ENCODE measurements at regions not wholly inside any gene's neighbourhood (a gene's known extent, or its start where the extent isn't known, plus 50 kb on each side); places are given as distances from the start of the nearest gene placed in this dataset.

DNA sequence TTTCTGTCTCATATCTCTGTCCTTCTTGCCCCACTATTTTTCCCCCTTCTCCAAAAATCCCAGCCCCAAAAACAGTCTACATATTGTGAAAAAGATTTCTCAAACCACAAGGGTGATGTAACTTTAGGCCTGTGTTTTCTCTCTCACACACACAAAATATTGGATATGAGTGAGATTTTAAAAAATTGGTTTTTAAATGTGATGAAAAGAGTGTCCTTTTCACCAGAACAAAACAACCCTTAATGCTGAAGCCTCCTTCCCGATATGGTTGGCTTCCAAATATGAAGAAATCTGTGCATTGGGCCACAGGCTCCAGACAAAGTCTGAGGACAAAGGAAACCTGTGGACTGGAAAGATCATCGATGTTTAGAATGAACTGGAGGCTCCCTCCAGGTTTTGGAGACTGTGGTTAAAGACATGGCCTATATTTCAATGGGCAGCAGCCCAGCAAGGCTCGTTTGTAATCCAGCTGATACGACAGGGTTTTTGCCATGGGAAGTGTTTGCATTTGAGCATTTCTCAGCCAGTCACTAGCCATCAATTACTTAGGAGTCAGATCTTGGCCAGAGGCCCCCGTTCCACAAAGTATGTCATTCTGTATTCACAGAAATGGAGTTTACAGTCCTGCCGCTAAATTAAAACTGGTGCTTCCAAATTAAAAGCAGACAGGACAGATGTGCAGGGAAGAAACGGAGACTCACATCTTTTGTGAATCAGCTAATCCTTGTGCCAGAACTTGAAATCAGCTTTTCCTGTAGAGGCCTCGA, 546.3 kb downstream of the EBF1 start:
- TF ChIP-seq EZH2 (IDR thresholded peaks at IDR 0.05; ENCODE audit: low read length), result no peak
- TF ChIP-seq, protein P1, sequence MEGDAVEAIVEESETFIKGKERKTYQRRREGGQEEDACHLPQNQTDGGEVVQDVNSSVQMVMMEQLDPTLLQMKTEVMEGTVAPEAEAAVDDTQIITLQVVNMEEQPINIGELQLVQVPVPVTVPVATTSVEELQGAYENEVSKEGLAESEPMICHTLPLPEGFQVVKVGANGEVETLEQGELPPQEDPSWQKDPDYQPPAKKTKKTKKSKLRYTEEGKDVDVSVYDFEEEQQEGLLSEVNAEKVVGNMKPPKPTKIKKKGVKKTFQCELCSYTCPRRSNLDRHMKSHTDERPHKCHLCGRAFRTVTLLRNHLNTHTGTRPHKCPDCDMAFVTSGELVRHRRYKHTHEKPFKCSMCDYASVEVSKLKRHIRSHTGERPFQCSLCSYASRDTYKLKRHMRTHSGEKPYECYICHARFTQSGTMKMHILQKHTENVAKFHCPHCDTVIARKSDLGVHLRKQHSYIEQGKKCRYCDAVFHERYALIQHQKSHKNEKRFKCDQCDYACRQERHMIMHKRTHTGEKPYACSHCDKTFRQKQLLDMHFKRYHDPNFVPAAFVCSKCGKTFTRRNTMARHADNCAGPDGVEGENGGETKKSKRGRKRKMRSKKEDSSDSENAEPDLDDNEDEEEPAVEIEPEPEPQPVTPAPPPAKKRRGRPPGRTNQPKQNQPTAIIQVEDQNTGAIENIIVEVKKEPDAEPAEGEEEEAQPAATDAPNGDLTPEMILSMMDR (optimal IDR thresholded peaks at IDR 0.05 in 1 of 3, IDR thresholded peaks at IDR 0.05 in 1 of 3, conservative IDR thresholded peaks at IDR 0.05 in 1 of 3; ENCODE audit: extremely low read depth in 1 of 3, insufficient read depth in 2 of 3, low read length in 3 of 3), result no peak

Measured in keratinocyte (primary cell).